Astrocyte (in vitro differentiated cells and primary cell): ENCODE measurements at regions not wholly inside any gene's neighbourhood (a gene's known extent, or its start where the extent isn't known, plus 50 kb on each side); places are given as distances from the start of the nearest gene placed in this dataset.

Experiments
- EZH2 ChIP-seq: IDR thresholded peaks from 2 replicates; pipeline ENCODE4 v1.6.1; 2012; ENCODE audit warnings: mild to moderate bottlenecking, low read length, inconsistent platforms; ENCODE audit not compliant: insufficient read depth
- TF ChIP-seq, protein P1 (sequence below): IDR thresholded peaks from 2 replicates; pipeline ENCODE4 v1.5.1; 2011; ENCODE audit warnings: low read depth, mild to moderate bottlenecking, inconsistent platforms, low read length, moderate library complexity; ENCODE audit not compliant: insufficient read depth

GRCh38 chr21:17869115-17869514, 50.0 kb upstream of the C21orf91 start:
- TF ChIP-seq, protein P1, sequence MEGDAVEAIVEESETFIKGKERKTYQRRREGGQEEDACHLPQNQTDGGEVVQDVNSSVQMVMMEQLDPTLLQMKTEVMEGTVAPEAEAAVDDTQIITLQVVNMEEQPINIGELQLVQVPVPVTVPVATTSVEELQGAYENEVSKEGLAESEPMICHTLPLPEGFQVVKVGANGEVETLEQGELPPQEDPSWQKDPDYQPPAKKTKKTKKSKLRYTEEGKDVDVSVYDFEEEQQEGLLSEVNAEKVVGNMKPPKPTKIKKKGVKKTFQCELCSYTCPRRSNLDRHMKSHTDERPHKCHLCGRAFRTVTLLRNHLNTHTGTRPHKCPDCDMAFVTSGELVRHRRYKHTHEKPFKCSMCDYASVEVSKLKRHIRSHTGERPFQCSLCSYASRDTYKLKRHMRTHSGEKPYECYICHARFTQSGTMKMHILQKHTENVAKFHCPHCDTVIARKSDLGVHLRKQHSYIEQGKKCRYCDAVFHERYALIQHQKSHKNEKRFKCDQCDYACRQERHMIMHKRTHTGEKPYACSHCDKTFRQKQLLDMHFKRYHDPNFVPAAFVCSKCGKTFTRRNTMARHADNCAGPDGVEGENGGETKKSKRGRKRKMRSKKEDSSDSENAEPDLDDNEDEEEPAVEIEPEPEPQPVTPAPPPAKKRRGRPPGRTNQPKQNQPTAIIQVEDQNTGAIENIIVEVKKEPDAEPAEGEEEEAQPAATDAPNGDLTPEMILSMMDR = no peak
- TF ChIP-seq EZH2 = no peak
